Urinary bladder (tissue), 3 donors: ENCODE measurements at regions not wholly inside any gene's neighbourhood (a gene's known extent, or its start where the extent isn't known, plus 50 kb on each side); places are given as distances from the start of the nearest gene placed in this dataset.
A peak's percentile ranks its signal among the peaks of the same experiment; 100 is the strongest.

Experiments
- DNase-seq: peaks from one replicate; pipeline ENCODE4 v3.0.0-alpha.2; 2015; ENCODE audit errors: extremely low spot score
- H3K27ac ChIP-seq: one replicate; pipeline ENCODE4 v1.5.1; 2013; ENCODE audit warnings: low read depth, mild to moderate bottlenecking, moderate library complexity
- H3K36me3 ChIP-seq: one replicate; pipeline ENCODE4 v1.6.1; 2013; ENCODE audit warnings: mild to moderate bottlenecking, moderate library complexity; ENCODE audit not compliant: insufficient read depth
- H3K4me1 ChIP-seq: one replicate; pipeline ENCODE4 v1.6.1; 2013; ENCODE audit warnings: mild to moderate bottlenecking, moderate library complexity; ENCODE audit not compliant: insufficient read depth
- H3K4me3 ChIP-seq: one replicate; pipeline ENCODE4 v1.5.1; 2013; ENCODE audit warnings: low read depth, low read length
- WGBS: extraction: QIAGEN DNeasy Blood & Tissue Kit; methylation state at CpG from one replicate; pipeline ENCODE4 v1.1.7; 2013; 5-methylcytosine and 5-hydroxymethylcytosine counted together
- donor health status: healthy with polysubstance abuse.
- donor health status: healthy.

- no peaks in the 10 kb centered on the region for H3K36me3 ChIP-seq
- no peak overlapping the region for H3K27ac ChIP-seq
- WGBS, result 86% methylated on average over 3 of the region's 3 CpGs
- no peaks in the 10 kb centered on the region for H3K4me1 ChIP-seq
- no peak for DNase-seq
- no peak overlapping the region for H3K4me3 ChIP-seq
These were observed 728.9 kb upstream of the TBX3 start for GRCh38 chr12:115412831-115413230.

DNA sequence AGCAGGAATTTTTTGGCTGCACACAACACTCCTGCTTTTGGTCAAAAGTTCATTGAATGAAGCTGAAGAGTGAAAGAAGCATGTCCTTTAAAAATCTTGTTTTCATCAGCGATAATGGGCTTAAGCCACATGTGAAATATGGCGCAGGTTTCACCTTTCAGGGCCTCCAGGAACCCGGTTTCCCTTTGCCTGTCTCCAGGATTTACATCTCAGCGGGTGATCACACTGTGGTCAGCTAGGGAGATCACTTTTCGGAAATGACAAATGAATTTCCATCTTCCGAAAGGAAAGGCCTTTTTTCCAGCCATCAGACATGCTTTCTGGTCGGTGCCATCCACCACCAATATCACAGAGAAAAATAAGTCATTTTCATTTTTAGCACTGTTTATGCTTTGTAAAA is 727.1 kb upstream of the TBX3 start:
- no peak for DNase-seq
- H3K4me3 ChIP-seq, result no peak overlapping the region
- no peak overlapping the region for H3K27ac ChIP-seq
- WGBS, result 78% methylated on average over 7 of the region's 7 CpGs
- no peaks in the 10 kb centered on the region for H3K36me3 ChIP-seq
- H3K4me1 ChIP-seq, result no peaks in the 10 kb centered on the region

DNA sequence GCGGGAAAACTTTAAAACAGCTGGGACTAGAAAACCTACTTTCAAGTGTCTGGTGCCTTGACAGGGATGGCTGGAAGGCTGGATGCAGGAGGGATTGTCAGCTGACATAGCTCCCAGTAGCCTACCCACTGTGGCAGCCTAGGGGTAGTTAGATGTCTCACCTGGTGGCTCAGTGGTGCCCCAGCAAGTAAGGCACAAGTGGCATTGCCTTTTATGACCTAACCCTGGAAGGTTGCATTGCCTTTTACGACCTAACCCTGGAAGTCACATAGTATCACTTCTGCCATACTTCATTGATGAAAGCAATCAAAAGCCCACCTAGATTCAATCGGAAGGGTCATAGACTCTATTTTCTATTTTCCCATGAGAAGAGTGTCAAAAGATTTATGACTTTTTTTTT is 724.7 kb upstream of the TBX3 start:
- 93% methylated on average over 3 of the region's 3 CpGs for WGBS
- H3K4me1 ChIP-seq, result no peaks in the 10 kb centered on the region
- no peak for DNase-seq
- H3K4me3 ChIP-seq, result no peak overlapping the region
- H3K36me3 ChIP-seq, result no peaks in the 10 kb centered on the region
- no peak overlapping the region for H3K27ac ChIP-seq

- H3K4me1 ChIP-seq, result no peaks in the 10 kb centered on the region
- no peak for DNase-seq
- H3K27ac ChIP-seq, result no peak overlapping the region
- H3K4me3 ChIP-seq, result no peak overlapping the region
- H3K36me3 ChIP-seq, result no peaks in the 10 kb centered on the region
These were observed 723.7 kb upstream of the TBX3 start for GRCh38 chr12:115407723-115408122.

DNA sequence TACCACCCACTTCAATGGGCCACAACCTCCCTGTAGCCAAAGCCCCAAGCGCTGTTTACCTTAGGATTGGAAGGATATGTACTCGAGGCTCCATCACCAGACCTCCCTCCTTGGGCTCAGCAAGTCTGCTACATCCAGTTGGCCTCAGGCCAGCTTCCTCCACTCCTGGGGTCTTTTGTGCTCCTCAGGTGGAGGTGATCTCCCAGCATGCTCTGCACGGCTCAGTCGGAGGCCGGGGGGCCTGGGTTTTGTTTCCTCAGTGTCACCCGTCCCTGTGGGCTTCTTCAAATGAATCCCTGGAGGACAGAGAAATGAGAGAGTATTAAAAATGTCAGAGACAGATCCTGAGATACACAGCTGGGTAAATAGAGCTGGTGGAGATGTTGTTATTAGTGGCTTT is 723.1 kb upstream of the TBX3 start:
- Histone ChIP-seq H3K27ac (no peak overlapping the region), H3K4me3 (no peak overlapping the region), H3K4me1 (no peaks in the 10 kb centered on the region), H3K36me3 (no peaks in the 10 kb centered on the region)
- 82% methylated on average over 6 of the region's 6 CpGs for WGBS
- DNase-seq, result no peak

- no peaks in the 10 kb centered on the region for H3K4me1 ChIP-seq
- WGBS, result 82% methylated on average over 4 of the region's 4 CpGs
- DNase-seq, result no peak
- no peaks in the 10 kb centered on the region for H3K36me3 ChIP-seq
- no peak overlapping the region for H3K4me3 ChIP-seq
- no peak overlapping the region for H3K27ac ChIP-seq
These were observed 721.5 kb upstream of the TBX3 start for GRCh38 chr12:115405471-115405860.

- no peaks in the 10 kb centered on the region for H3K36me3 ChIP-seq
- no peak overlapping the region for H3K27ac ChIP-seq
- 38% methylated on average over 9 of the region's 9 CpGs for whole genome bisulfite sequencing
- no peak overlapping the region for H3K4me3 ChIP-seq
- no peaks in the 10 kb centered on the region for H3K4me1 ChIP-seq
- DNase-seq, result peak; percentile 17
These were observed 720.9 kb upstream of the TBX3 start for GRCh38 chr12:115404761-115405470.

DNA sequence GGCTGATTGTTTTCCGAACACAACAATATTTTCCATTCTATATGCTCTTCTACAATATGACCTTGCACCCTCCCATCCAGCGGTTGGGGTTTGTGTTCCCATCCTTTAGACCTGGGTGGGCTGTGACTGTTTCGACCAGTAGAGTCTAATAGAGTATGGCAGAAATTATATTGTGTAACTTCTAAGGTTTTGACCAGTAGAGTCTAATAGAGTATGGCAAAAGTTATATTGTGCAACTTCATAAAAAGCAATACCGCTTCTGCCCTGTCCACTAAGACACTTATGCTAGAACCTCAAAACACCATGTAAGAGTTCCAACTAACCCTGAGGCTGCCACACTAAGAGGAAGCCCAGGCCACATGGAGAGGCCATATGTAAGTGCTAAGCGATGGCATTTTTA is 719.7 kb upstream of the TBX3 start:
- no peak overlapping the region for H3K27ac ChIP-seq
- DNase-seq, result no peak
- no peaks in the 10 kb centered on the region for H3K4me1 ChIP-seq
- 95% methylated on average over 5 of the region's 5 CpGs for WGBS
- no peaks in the 10 kb centered on the region for H3K36me3 ChIP-seq
- H3K4me3 ChIP-seq, result no peak overlapping the region

- Histone ChIP-seq H3K27ac (no peak overlapping the region), H3K4me1 (no peaks in the 10 kb centered on the region), H3K36me3 (no peaks in the 10 kb centered on the region), H3K4me3 (no peak overlapping the region)
- WGBS, result 84% methylated on average over 2 of the region's 2 CpGs
- no peak for DNase-seq
These were observed 719.3 kb upstream of the TBX3 start for GRCh38 chr12:115403253-115403652.

DNA sequence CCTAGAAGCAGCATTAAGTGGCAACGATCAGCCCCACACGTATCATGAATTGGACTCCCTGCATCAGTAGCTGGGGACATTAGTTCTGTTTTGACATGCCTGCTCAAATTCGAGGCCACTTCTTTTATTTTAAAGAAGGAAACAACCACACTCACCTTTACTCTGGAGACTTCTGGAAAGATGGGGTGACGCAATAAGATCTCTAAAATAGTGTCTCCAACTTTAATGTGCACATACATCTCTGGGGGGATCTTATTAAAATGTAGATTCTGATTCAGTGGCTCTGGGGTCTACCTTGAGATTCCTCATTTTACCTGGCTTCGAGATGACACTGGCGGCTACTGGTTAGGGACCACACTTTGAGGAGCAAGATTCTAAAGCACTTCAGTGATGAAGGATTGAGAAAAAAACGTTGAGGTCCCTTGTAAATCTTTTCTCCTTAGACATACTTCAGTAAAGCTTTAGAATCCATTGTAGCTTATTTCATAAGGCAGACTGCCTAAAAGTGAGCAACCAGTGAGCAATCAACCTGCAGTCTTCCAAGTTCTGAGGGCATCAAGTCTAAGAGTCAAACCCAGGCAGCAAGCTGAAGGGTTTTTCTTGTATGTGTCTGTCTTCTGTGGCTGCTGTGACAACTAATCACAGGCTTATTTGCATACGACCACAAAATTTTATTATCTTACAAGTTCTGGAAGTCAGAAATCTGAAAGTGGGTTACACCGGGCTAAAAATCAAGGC is 718.6 kb upstream of the TBX3 start:
- H3K36me3 ChIP-seq, result no peaks in the 10 kb centered on the region
- no peak overlapping the region for H3K27ac ChIP-seq
- 86% methylated on average over 9 of the region's 9 CpGs for WGBS
- DNase-seq, result no peak
- H3K4me3 ChIP-seq, result no peak overlapping the region
- H3K4me1 ChIP-seq, result no peaks in the 10 kb centered on the region

- H3K4me1 ChIP-seq, result no peaks in the 10 kb centered on the region
- no peaks in the 10 kb centered on the region for H3K36me3 ChIP-seq
- 86% methylated on average over 3 of the region's 3 CpGs for WGBS
- no peak for DNase-seq
- H3K27ac ChIP-seq, result no peak overlapping the region
- no peak overlapping the region for H3K4me3 ChIP-seq
These were observed 717.8 kb upstream of the TBX3 start for GRCh38 chr12:115401761-115402160.

DNA sequence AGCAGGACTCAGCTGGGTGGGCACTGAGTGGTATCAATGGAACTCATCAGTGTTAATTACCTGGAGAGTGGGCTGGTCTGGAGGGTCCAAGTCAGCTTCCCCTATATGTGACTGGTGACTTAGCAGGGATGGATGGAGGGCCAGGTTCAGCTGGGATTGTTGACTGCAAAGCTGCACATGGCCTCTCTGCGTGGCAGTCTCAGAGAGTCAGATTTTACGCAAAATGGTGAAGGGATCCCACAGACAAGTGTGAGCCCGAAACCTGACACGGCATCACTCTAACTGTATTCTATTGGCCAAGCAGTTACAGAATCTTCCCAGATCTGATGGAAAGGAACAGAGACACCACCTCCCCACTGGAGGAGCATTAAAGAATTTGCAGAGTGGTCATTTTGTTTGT is 716.0 kb upstream of the TBX3 start:
- WGBS, result 92% methylated on average over 4 of the region's 4 CpGs
- Histone ChIP-seq H3K4me3 (no peak overlapping the region), H3K36me3 (no peaks in the 10 kb centered on the region), H3K27ac (no peak overlapping the region), H3K4me1 (no peaks in the 10 kb centered on the region)
- no peak for DNase-seq

DNA sequence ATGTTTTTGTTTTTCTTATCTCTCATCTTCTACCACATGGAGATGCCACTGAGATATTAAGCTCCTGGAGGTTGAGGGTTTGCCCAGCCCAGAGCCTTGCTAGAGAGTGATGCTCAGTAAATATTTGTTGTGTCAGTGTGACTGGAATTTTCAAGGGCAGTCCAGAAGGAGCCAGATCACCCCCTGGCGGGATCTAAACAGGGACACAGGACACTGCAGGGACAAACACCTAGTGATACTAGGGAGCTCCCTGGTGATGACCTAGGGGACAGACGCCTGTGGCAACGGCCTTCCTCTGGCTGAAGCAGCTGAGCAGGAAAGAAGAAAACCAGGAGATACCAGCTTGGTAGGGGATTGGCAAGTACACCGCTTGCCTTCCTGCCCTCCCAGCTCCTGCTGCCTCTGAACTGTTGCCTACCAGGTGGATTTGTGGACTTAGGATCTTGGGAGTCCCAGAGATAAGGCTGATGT is 714.4 kb upstream of the TBX3 start:
- Histone ChIP-seq H3K4me1 (no peaks in the 10 kb centered on the region), H3K36me3 (no peaks in the 10 kb centered on the region), H3K4me3 (no peak overlapping the region), H3K27ac (no peak overlapping the region)
- DNase-seq, result no peak
- 83% methylated on average over 4 of the region's 4 CpGs for WGBS

DNA sequence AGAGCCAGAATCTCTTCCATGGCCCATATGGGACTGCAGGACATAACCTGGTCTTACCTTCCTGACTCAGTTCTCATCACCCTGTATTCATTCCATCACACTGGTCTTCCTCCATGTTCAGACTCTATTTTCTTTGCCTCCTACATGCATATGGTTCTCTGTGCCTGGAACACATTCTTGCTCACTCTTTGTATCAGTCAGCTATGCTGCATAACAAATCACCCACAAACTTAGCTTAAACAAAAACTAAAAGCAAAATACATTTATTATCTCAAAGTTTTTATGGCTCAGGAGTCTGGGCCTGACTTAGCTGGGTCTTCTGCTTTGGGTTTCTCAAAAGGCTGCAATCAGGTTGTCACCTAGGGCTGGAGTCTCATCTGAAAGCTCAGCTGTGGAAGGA is 712.6 kb upstream of the TBX3 start:
- Histone ChIP-seq H3K36me3 (no peaks in the 10 kb centered on the region), H3K27ac (no peak overlapping the region), H3K4me3 (no peak overlapping the region), H3K4me1 (no peaks in the 10 kb centered on the region)
- no peak for DNase-seq
